ENCODE measurements at regions not wholly inside any gene's neighbourhood (a gene's known extent, or its start where the extent isn't known, plus 50 kb on each side); places are given as distances from the start of the nearest gene placed in this dataset.
A peak's percentile ranks its signal among the peaks of the same experiment; 100 is the strongest.
"Not testable (repeated sequence)": the region's sequence is repeated elsewhere in the genome, so short reads cannot be mapped to it uniquely, and the experiment has no call there.

DNA sequence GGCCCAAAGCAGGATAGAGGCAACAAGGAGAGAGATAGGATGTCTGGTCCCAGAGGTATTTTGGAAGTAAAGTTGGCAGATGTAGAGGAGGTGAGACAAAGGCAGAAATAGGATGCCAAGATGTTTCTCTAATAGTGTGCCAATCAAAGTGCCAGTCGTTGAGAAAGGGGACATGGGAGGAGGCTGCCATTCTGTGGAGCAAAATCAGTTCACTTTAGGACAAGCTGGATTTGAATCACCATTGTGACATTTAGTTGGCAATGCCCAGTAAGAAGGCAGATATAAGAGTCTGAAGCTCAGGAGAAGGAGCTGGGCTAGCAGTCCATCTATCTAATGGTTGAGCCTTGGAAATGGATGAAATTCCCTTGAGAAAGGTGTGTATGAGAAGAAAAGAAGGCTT lies 53.8 kb downstream of the ADRB2 start:
- no peak for DNase-seq

DNA sequence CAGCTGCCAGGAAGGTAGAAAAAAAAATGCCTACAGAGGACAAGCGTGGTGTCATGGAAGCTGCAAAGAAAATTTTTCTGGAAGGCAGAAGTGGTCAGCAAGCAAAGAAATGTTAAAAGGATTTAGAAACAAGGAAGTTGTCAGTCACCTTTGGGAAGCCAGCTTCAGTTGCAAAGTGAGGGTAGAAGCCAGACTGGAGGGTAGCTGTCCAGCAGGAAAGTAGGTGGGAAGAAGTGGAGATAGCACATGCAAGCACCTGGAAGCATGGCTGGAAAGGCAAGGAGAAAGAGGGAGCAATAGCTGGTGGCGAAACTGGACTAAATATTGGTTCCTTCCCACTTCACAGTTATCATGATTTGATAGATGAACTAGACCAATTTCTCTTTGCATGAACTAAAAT lies 54.3 kb downstream of the ADRB2 start:
- no peak for DNase-seq

DNA sequence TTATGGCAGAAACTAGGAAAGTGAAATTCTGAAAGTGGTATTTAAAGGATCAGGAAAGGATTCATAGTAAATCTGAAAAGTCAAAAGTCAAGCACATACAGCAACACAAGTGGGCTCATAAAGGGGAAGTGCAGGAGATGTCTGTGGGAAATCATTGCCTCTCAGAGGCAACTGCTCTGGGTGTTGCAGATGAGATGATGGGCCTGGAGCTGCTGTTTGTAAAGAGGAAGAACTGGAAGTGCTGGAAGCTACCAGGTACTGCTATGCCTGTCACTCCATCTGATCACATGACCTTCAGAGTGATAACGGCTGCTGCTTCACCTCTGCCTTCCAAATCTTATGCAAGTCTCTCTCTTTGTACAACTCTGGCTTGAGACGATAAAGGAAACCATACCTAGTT lies 55.9 kb downstream of the ADRB2 start:
- no peak for DNase-seq

DNA sequence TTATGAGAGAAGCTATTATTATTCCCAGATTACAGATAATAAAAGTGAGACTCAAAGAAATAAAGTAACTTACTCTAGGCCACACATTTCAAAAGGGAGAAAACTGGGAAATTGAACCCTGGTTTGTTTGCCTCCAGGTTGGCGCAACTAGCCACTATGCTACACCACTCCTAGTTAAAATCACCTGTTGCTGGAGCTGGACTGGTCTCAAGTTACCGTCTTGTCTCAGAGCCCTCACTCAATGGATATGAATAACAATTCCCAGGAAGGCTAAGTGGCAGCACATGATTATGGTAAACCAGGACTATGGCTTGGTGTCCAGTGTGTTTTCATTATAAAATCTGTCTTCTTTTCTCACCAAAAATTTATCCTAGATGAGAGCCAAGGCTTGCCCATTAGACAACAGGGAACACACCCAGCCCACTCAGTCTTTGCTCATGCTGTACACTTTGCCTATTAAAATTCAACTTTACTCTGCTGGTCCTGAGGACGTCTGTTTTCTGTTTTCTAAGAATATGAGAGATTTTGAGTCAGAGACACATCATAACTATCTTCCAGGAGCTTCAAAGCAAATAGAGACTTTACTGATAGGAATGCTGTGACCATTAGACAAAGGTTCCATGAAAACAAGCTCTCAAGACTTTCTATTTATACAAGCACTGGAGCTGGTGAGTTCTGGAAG lies 58.1 kb downstream of the ADRB2 start:
- no peak for DNase-seq

DNA sequence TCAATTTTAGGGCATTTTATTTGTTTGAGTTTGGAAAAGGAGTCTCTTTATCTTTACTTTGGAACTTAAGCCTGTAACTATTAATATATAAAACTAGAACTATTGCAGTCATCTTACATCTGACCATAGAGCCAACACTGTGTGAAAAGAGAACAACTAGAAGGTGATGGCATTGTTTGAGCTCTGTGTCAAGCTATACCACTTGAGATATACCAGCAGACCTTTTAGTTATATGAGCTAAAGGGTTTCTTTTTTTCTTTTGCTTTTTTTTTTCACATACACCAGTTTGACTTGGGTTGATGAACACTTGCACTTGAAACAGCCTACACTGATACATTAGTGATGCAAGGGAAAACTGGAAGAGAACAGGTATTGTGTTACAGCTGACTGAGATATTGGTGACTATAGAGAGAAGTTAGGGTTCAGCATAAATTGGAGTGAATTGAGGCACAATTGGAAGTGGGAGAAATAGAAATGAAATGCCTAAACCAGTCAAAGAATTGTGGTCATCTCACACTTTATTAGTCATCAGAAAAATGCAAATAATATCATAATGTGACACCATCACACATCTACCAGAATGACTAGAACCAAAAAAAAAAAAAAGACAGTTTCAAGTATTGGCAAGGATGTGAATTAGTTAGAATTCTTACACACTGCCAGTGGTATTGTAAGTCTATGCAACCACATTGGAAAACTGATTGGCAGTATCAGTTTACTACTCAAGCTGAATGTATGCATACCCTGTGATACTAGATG lies 60.9 kb downstream of the ADRB2 start:
- DNase-seq: no peak

DNA sequence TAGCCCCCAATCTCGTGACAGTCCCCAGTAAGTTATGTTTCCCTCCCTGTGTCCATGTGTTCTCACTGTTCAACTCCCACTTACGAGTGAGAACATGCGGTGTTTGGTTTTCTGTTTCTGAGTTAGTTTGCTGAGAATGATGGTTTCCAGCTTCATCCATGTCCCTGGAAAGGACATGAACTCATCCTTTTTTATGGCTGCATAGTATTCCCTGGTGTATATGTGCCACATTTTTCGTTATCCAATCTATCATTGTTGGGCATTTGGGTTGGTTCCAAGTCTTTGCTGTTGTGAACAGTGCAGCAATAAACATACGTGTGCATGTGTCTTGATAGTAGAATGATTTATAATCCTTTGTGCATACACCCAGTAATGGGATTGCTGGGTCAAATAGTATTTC lies 63.5 kb downstream of the ADRB2 start:
- not testable (repeated sequence) for DNase-seq

DNA sequence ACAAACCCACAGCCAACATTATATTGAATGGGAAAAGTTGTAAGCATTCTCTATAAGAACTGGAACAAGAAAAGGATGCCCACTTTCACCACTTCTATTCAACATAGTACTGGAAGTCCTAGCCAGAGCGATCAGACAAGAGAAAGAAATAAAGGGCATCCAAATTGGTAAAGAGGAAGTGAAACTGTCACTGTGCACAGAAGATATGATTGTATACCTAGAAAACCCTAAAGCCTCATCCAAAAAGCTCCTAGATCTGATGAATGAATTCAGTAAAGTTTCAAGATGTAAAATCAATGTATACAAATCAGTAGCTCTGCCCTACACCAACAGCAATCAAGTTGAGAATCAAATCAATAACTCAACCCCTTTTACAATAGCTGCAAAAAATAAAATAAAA lies 69.0 kb downstream of the ADRB2 start:
- not testable (repeated sequence) for DNase-seq

DNA sequence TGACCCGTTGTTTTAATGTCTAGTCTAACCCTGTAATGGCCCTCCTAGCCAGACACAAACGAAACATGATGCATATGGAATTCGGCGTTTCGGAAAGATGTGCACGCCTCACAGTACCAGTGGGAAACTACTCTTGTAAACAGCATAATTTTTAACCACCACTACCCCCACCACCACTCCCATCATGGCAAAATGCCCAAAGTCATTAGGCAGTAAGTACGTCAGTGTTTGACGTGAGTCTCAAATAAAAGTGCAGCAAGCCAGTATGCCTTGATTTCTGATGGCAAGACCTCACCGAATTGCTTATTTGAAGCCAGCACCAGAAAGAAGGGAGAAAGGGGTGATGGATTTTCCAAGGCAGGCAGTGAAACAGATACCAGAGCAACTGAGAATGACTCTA lies 71.4 kb downstream of the ADRB2 start:
- DNase-seq: no peak

DNA sequence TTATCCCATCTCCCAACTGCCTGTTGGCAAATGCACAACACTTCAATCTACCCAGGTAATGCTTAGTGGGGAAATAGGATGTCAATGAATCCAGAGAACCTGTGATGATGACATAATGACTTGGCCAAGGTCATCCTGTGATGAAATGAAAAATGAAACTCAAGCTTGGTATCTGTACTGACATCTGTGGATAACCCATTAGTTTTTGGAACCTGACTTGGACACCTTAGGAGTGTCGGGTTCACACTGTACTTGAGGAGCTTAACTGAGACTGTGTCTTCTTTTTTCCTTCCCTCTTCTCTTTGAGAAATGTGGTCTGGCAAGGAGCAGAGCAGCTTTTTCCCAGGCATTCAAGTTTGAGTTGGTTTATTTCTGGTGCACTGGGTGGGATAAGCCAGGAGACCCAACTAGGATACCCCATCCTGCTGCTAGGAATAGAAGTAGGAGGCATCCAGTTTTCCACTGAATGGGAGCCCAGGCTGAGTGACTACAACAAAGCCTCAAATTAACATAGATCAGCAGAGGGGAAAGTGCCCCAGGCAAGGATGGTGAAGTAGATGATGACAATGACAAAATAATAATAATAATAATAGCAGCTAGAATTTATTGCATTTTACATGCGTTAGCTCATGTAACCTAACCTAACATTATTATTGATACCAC lies 72.1 kb downstream of the ADRB2 start:
- DNase-seq: no peak

DNA sequence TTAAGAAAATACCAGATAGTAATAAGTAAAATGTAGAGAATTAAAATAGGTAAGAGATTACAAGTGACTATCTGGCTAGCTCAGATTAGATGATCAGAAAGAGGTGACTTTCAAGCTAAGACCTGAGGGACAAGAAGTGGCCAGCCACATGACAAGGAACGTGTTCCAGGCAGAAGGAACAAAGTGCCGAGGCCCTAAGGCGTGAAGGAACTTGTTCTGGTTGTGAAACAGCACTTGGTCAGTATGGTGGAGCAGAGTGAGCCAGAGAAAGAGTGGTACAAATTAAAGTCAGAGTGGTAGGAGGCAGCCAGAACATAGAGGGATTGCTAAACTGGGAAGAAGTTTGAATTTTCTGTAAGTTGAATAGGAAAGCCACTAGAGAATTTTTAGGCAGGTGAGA lies 73.6 kb downstream of the ADRB2 start:
- DNase-seq: no peak

DNA sequence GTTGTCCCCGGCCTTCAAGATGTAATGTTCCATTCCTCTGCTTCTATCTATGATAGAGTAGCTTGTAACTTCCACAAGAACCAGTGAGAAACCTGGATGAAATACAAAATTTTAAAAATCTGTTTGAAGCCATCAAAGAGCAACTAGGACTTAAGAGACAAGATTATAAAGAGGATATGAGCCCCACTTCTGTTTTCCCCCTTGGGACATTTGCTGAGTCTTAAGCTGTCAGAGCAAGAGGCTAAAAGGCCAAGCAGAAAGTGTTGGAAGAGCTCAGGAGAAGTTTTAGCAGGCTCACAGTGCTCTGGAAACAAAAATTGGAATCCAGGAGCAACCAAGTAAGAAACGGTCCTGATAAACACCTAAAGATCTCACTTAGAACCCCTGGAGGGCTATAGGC lies 76.1 kb downstream of the ADRB2 start:
- DNase-seq: no peak

DNA sequence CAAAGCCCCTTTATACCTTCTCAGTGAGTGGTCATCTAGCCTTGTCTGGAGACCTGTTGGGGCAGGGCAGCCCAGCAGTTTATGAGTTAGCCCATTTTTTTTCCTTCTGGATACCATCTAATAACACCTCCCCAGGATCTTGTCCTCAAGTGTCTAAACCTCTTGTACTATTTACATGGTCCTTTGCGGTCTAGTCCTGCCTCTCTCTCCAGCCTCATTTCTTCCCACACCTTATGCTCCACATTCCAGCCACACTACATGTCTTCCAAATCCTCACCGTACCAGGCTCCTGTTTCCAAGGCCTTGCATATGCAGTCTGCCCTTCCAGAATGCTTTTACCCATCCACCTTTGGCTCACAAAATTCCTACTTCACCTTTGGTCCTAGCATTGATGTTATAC lies 77.2 kb downstream of the ADRB2 start:
- DNase-seq: no peak

DNA sequence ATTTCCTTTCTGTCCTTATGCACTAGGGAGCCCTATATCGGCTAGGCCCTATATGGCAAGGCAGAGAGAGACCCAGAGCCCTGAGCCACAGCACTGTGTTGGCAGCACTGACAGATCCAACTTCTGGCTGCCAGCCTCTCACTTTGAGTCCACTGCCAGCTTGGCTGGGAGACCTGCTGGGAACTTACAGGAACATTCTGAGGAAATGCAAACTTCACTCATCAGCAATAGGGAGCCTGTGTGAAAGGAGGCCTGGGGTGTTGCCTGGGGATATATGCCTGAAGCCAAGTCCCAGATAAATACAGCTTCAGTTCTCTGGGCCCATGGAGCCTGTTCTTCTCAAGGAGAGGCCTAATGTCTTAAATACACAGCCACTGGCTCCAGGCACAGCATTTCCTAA lies 78.0 kb downstream of the ADRB2 start:
- DNase-seq: peak in 39 of 56 donors; percentile 3 to 67 (median 28)

DNA sequence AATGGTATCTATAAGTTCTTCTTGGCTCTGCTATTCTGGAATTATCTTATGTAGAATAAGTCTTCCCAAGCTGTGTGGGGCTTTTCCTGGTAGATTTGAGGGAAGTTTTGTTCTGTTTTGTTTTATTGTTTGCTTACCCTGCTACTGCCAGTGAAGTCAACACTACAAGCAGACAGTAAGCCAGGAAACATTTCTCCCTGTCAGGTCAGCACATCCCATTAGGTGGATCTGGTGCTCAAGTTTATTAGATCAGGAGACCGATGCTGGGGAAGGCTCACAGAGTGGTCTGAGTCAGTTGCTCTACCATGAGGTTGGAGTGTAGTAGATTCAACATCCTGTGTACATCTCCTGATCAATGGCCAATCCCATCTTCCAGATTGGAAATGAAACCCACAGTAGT lies 79.1 kb downstream of the ADRB2 start:
- no peak for DNase-seq

DNA sequence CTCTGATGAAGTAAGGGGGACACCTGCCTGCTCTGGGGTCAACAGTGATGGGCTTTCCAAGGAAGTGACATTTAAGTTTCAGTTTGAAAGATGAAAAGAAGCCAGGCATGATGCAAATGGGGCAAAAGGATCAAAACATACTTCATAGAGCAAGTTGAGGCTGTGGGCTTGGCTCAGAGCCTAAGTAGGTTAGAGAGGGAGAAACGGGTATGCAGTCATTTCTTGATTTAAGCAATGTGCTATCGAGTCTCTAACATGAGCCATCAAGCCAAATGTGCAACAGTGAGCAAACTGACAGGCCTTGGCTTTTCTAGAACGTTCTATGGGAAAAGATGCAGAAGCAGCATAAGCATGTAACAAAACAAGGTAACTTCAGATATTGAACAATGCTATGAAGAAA lies 80.6 kb downstream of the ADRB2 start:
- DNase-seq: no peak

DNA sequence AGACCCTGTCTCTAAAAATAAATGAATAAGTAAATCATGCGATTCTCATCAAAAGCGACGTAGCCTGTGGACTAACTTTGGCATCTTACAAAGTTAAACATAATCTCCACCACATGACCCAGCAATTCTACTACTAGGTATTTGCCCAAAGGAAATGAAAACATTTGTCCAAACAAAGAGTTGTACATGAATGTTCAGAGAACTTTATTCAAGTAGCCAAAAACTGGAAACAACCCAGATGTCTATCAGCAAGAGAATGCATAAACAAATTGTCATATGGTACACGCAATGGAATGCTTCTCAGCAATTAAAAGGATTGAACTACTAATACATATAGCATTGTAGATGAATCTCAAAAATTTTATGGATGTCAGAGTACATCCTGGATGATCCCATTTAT lies 82.6 kb downstream of the ADRB2 start:
- DNase-seq: no peak

DNA sequence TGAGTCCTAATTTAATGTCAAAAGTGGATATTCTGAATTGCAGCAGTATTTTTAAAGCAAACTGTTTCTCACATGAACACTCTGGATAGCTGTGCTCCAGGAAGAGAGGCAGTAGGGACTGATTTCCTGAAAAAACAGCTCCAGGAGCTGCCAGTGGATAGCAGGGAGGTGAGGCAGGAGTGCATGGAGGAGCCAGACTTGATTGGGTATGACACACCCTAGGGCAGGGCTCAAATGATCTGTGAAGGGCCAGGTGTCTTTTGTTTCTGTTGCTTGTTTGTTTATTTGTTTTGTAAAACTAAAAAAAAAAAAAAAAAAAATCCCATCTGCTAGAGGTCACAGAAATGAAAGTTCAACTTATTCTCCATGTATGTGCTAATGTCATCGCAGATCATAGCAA lies 83.4 kb downstream of the ADRB2 start:
- DNase-seq: no peak

DNA sequence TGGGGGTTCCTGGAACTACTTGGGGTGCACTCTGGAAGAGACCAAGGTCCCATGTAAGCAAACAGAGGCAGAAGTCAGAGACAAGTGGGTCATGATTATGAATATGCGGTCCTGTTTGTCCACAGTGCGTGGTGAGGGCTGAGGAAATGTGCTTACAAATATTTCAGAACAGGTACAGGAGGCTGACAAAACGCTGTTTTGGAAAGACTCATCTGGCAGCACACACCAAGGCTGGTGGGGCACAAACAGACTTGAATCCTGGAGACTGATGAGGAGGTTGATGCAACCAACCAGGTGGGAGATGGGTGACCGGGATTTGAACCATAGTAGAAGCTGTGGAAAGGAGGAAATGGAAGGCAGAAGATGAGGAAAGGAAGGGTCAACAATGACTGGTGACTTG lies 83.8 kb downstream of the ADRB2 start:
- DNase-seq: no peak

DNA sequence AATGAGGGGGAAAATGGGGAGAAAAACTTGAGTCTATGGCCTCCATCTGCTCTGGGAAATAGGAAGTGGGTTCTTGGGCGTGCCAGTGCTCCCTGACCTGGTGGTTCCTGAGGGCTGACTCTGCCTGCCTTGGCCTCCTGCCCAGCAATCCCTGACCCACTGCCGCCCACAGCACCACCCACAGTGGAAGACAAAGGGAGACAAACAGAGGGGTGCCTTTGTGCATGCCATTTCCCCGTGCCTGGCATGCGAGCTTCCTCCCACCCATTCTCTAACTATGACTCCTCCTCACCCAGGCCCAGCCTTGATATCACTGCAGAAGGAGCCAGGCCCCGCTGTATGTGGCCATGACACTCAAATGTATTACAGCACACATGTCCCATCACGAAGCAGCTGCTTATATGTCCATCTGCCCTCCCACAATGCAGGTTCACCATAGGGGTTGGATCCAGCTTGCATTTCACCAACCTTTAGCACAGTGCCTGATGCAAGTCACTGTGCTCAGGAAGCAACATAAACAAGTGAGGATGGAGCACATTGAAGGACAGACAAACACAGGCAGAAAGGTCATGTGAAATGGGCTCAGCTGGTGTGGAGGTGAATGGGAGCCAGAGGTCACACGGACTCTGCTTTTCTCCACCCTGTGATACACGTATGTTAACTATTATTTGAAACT lies 84.4 kb downstream of the ADRB2 start:
- peak in 1 of 56 donors; percentile 17 for DNase-seq

DNA sequence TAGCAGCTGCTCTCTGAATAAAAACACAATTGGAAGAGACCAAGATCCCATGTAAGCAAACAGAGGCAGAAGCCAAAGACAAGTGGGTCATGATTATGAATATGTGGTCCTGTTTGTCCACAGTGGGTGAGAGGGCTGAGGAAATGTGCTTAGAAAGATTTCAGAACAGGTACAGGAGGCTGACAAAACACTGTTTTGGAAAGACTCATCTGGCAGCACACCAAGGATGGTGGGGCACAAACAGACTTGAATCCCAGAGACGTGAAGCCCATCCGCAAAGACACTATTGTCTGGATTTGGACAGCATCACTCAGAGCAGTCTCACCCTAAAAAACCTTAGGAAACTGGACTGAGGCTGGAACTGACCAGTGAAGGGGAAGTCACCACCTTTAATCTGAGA lies 85.0 kb downstream of the ADRB2 start:
- DNase-seq: no peak

DNA sequence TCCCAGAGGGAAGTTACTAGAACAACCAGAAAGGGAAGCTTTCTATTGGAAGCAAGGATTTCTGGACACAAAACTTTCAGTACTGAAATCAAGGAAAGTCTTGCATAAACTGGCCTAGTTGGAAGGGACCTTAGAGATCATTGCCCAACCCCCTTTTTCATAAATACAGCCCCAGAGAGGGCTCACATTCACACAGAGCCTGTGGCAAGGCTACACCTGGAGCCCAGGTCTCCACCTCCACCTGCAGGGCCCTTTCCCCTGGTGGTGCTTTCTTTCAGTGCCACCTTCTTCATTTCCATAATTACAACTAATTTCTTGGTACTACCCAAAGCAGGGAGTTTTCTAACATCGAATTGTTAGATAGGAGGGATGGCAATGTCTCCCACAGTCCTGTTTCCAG lies 85.7 kb downstream of the ADRB2 start:
- no peak for DNase-seq

DNA sequence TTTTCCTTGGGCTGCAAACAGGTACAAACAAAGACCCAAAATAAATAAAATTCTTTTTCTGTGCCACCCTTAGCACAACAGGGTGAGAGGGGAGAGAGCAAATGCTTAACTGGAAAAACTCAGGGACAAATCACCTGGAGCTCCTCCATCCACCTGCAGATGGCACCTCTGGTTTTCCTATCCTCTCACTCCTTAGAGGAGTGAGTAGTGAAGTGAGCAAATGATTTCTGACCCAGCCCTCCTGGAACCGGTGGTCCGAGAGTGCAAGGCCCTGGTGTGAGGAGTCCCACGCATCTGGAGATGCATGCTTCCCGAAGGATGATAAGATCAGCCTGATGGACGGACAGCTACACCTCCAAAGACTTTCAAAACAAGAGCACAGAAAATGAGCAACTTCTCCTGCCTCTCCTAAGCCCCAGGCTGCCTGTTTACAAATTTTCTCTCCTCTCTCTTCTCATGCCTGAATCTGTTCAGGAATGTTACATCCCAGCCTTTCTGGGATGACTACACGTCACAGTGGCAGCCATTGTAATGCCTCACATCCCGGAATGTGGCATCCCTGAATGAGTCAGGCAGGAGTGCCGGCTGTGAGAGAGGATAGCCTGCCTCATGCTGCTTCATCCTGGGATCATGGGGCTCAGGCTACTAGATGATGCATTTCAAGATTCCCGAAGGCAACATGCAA lies 86.4 kb downstream of the ADRB2 start:
- peak in 3 of 56 donors; percentile 2 to 54 (median 10) for DNase-seq

Data from nucleus accumbens (tissue), 56 donors.